GM18499 (cell line): ENCODE measurements at regions not wholly inside any gene's neighbourhood (a gene's known extent, or its start where the extent isn't known, plus 50 kb on each side); places are given as distances from the start of the nearest gene placed in this dataset.

Source experiments
- ATAC-seq: cut with Tn5 transposase; IDR thresholded peaks from one replicate; pipeline ENCODE4 v1.9.1; 2021; ENCODE audit warnings: moderate number of reproducible peaks; ENCODE audit not compliant: insufficient read depth, unreplicated experiment

DNA sequence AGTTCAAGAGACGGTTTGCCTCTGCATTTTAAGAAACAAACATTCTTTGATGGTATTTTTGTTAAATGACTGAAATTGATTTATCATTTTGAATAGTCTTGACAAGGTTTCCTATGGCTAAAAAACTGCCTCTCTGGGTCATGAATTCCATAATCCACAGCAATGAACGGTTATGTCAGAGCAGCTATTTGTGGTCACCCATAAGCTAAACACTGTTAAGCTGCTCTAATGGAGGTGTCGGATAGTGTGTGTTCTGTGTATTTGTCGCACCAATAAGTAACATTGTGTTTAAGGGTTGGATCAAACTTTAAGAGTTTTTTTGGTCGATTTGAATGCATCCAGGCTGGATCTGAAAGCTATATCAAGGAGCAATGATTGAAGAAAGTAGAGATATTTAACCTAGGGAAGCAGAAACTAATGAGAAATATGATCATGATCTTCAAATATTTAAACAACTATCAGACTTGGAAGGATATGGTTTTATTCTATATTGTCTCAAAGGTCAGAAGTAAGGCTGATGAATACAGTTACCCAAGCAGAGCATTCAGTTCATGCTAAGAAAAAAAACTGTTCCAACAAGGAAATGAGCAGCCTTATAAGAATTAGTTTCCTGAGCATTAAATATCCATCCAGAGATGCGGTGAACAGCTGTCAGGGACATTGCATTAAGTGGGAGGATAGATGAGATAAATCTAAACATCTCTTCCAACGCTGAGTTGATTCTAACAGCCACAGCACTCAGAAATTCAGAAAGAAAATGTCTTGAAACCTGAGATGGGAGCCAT lies 232.3 kb upstream of the RPS6KA3 start:
- ATAC-seq: no peak

DNA sequence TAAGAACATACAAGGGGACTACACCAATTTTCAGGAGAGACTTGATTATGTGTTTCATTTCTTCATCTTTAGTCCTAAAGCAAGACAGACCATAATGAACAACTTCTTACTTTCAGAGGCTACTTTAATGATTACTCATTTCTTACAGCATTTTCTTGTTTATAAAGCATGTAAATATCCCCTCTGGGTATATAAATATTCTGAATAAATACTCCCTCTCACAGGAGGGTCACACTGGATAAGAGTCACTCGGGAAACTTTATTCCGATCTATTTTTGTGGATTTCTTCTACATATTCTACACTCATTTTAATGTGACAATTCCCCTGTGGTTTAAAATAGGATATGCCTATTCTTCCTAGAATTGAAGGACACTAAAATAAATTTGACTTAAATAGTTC lies 228.9 kb upstream of the RPS6KA3 start:
- ATAC-seq: no peak

DNA sequence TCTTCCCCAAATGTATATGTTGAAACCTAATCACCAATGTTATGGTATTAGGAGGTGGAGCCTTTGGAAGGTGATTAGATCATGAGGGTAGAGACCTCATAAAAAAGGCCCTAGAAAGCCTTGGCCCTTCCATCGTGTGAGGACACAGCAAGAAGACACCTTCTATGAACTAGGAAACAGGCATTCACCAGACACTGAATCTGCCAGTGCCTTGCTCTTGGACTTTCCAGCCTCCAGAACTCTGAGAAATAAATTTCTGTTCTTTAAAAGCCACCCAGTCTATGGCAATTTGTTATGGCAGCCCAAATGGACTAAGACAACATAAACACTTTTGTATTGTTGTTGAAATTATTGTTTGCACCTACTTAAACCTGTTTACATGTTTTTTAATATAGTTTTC lies 221.8 kb upstream of the RPS6KA3 start:
- no peak for ATAC-seq

DNA sequence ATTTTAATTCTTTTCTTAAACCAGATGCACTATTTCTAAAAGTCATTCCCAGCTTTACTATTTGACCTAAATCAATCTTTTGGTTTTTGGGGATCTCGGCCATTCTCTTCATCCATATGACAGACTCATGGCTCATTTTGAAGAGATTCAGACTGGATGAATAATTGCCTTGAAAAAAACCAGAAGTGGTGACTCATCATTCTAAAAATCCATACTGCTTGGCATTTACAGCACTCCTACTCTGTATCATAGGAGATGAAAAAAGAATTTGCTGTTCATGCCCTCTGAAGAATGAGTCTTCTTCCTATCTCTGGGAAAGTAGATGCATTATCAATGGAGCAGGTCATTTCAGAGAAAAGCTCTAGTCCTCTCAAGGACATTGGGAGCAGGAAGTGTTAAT lies 220.5 kb upstream of the RPS6KA3 start:
- no peak for ATAC-seq

DNA sequence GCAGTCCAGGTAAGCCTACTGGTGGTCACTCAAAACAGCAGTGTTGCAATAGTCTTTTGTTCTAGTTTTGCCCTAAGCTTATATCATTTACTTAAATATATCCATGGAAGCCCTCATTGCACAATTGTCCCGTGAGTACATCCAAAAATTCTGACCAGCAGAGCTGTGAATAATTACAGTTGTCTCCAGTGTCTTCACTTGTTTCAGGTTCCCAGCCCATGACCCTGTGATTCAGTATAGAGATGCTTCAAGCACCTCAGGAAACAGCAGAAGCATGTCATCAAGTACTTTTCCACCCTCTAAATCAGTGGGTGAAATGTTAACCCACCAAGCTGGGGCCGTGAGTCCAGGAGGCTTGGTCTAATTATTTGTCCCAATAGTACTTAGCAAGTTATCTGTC lies 214.9 kb upstream of the RPS6KA3 start:
- ATAC-seq: no peak

DNA sequence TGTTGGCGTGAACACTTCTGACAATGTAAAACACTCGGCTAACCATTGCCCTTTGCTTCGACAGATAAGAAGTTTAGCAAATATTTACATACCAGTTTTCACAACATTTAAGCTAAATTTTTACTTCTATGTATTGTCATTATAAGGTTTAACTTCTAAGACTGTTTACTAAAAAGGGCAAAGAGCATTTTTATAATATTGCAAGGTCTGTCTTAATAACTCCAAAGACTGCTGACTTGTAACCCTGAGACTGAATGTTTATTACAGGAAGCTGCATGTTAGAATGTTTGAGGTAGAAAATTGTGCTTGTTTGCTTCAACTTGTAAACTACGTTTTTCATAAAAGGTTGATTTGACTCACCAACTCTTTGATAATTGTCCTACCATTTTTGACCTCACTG lies 213.2 kb upstream of the RPS6KA3 start:
- no peak for ATAC-seq

DNA sequence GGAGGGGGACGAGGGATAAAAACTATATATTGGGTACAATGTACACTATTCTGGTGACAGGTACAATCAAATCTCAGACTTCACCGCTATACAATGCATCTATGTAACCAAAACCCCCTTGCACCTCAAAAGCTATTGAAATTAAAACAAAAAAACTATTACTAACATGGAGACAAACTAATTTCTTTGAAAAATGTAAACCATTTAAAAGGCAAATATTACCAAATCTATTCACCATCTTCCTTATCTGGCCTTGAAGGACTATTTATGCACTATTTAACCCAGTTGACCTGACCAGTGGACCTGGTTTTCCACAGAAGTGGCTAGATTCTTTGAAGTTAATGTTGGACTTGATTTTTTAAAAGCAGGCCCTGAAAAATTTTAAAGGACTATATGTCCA lies 212.3 kb upstream of the RPS6KA3 start:
- no peak for ATAC-seq

DNA sequence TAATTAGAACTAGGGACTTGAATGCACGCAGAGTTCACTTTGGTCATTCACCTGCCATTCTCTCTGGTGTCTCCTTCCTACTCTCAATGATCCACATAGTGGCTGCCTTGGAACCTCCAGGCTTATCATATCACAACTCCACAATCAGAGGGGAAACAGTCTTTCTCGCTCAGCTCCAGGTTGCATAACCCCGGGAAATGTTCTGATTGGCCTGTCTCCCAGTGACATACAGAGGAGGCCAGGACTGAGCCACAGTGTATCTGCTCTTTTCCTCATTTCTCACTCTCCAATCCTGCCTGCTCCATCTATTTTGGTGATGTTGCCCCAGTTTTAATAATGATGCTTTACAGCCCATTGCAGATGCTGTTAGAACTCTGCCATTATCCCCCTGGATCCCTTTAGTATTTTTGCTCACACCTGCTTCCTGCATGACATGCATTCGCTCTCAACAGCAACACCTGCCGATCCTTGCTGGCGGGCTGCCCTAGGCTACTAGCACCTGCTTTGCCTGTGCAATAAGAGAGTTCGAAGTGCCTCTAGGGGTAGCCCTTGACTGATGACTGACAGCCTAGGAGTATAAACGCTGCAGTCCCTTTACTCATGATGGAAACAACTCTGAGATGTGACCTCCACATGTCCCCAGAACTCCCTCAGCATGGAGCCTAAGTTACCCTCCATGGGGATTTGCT lies 211.3 kb upstream of the RPS6KA3 start:
- ATAC-seq: no peak

DNA sequence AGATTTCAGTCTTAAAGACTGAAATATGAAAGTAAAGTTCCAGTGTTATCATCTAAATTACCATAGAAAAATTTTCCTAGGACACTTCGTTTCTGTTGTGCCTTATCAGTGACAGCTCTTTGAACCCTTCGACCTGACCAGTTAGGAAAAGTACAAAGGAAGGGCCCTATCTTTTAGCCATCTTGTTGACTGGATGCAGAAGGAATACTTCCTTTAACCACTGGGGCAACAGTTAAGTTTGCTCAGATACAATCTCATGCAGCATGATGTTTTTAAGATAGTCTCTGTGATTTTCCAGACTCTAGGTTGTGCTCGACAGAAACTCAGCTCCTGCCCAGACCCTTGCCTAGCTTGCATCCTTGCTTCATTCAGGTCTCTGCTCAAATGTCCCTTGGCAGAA lies 210.5 kb upstream of the RPS6KA3 start:
- no peak for ATAC-seq

DNA sequence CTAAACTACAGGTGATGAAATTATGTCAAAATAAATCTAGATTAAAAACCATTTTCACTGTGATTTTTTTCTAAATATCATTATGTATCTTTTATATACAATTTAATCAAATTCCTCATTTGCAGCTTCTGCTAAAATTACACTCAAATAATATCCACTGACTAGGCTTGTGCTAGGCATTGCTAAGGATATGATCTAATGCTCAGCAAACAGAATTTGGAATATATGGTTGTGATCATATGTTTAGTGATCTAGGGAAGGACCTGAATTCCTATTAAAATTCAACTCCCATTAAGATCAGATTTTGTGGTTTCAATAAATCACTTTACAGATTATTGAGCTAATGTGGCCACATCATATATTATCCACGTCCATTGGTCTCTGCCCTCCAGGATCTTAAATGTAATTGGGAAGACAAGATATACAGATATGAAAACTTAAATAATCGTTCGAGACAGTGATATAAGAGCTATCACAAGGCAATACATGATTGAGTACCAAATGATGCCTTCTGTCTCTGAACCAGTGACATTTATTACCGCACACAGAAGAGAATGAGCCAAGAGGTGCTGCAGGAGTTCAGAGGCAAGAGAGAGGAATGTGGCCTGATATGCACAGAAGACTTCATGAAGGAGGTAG lies 206.0 kb upstream of the RPS6KA3 start:
- no peak for ATAC-seq

DNA sequence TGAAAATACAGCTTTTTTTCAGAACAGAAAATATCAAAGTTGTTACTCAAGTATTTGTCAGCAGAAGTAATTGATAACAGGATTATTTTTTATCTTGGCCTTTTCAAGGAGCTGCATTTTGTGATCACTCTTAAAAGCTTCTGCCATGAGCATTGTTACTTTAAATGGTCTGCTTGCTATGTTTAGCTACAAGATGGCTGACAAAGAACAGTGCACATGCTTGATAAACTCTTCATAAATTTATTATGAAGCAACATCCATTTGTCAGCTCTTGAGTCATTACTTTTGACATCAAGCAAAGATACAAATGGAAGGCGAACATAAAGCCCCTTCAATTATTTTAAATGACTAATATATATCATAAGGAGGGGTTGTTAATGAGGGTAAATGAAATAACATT lies 205.4 kb upstream of the RPS6KA3 start:
- no peak for ATAC-seq

DNA sequence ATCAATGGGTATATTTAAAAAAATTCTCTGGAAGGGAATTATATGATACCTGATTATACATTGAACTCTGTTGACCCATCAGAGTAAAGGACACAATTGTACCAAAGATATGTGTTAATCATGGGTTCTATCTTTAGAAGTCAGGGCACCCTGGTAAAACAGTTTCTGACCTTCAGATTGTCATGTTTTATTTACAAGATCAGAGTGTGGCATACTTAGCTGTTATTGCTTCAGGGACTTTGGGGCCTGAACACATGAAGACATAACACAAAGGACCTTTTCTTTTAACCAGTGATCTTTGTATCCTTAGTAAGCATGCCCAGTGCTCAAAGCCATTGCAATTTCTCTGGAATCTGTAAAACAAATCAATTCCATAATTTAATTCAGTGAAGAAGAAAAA lies 204.8 kb upstream of the RPS6KA3 start:
- no peak for ATAC-seq

DNA sequence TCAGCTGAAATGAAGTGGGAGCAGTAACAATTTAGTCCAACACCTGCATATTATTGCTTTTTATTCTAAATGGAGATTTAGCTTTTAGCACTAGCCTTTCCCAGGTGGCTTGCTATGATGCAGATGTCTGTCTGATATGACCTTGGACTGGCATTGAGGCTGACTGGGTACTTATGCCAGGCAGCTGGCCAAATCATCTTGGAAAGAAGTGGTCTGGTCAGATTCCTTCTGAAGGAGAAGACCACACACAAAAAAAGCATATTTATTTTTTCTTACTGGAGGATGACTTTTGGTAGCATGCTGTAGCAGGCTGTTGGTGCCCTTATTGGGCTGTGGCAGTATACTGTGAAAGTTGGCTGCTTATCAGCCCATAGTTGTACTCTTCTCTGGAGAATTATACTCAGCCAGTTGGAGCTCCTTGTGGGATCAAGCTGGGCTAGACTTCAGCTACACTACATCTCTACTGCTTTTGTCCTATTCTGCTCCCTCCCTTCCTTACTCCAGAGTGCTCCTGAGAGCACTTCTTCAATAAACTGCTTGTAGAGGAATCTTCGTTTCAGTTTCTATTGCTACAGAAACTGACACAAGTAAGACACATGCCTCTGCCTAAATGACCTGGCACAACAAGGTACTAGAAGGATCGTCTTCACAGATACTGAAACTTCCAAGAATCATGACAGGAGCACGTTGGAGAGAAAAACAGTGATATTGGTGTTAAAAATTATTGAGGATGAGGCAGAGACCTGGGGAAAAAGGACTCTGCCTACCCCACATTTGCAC lies 196.8 kb upstream of the RPS6KA3 start:
- no peak for ATAC-seq

DNA sequence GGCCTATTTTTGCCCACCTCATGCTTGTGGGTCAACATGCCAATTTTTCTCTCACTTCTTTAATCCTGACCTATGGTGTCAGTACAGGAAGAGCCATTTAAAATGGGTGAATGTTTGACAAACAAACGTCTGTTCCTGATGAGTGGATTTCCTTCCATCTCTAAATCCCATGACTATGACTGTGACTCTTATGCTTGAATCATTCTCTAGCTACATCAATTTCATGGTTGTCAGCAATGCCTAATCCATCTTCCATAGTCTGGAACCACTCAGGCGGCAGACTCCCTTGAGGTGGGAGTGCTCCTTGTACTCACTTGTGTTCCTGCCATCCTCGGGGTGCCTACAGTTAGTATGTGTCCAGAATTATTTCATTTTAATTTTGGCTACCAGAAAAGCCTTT lies 194.9 kb upstream of the RPS6KA3 start:
- no peak for ATAC-seq

DNA sequence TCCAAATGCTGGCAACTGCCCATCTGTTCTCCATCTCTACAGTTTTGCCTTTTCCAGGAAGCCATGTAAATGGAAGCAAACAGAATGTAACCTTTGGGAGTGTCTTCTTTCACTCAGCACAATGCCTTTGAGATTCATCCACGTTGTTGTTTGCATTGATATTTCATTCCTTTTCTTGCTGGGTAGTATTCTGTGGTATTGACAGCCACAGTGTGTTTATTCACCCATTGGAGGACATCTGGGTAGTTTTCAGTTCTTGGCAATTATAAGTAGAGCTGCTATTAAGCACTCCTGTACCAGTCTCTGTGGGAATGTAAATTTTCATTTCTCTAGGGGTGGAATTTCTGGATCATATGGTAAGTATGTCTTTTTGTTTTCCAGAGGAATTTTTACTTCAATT lies 194.3 kb upstream of the RPS6KA3 start:
- no peak for ATAC-seq

DNA sequence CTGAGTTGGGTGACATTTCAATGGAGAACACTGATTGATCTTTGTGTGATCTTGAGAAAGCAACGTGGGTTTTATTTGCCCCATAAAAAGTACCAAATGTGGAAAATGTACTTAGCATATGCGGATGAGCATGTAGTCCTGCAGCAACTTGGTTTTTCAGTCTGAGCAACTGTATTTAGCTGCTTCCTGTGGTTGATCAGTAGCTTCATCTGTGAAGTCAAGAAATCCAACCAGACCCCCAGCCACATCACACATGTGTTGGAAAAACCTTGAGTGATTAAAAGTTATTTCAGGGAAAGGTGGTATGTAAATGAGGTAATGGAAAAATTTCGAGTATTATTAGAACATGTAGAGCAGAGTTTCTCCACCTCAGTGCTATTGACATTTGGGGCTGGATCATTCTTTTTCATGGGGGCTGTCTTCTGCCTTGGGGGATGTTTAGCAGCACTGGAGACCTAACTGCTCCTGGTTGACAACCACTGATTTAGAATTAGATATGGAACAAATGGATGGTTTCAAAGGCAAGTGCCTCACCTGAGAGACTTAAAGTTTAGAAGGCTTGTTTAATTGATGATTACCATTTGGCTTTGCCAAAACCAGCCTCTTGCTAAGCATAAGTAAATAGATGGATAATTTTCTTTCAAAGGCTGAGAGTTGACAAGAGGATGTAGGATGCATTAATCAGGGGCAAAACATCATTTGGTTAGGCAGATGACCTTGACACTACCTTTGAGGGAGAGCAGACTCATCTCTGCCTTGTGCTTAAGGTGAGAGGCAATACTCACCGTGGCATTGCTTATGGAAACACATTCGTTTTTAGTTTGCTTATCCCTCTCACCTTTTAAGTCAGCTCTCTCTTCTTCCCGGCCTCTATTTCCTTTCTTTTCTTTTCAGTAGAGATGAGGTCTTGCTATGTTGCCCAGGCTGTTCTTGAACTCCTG lies 193.0 kb upstream of the RPS6KA3 start:
- no peak for ATAC-seq

DNA sequence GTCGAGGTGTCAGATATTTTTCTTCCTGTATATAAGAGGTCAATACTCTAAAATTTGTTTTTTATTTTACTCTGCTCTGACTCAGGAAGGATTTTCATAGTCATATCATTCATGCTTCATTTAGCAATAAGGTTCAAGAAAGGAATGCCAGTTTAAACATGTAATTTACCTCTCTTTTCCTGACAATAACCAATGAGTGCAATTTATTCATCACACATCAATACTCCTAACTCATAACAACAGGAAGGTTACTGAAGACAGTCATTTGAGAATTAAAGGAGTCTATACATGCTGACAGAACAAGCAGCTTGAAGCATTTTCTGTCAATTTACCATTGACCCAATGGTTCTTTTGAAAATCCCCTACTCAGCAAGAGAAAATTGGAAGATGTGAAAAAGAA lies 190.3 kb upstream of the RPS6KA3 start:
- no peak for ATAC-seq

DNA sequence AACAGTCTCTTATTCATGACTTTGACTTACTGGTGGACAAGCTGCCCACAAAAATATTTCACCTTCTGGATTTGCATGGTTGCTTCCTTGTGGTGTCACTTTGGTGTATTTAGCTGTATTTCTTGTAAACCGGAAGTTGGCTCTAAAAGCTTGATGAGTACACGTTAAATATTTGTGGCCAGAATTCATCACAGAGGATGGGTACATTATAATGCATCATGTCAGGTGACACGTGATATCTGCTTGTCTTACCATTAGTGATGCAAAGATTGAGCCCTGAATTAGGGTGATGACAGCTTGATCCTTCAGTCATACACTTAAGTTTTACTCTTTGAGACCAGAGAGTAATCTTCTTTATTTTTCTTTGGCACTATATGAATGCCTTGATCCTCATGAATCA lies 188.3 kb upstream of the RPS6KA3 start:
- no peak for ATAC-seq

DNA sequence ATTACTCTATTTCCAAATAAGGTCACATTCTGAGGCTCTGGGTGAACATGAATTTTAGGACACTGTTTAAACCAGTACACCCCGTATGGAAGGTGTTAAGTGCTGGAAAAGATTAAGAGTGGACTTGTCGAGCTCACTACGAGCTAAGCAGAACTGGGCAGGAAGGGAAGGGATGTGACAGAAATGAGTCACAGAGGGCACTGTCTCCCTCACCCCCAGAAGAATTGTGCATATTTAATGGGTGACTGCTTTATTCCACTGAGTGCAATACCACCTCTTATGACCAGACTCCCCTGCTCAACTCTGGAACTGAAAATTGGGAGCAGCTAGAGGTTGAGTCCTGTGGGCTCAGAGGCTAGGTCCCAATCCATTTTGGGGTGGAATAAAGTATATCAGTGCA lies 187.4 kb upstream of the RPS6KA3 start:
- ATAC-seq: no peak

DNA sequence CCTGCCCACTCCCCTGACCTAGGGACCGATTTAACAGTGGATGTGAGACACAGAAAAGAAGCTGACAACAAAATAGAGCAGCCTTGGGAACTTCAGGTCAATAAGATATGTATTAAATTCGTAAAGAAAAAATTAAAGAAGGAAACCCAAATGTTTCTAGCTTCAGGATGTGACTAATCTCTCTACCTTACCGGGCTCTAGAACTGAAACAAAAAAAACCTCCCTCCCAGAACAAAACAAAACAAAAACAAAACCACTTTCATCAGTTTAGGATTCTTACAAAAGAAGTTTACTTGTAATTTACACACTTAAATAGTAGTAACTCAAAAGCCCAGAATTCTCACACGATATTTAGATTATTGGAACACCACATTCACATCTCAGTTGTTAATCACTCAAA lies 185.8 kb upstream of the RPS6KA3 start:
- ATAC-seq: peak; percentile 51
